DOHH2 (cell line): ENCODE measurements at regions not wholly inside any gene's neighbourhood (a gene's known extent, or its start where the extent isn't known, plus 50 kb on each side); places are given as distances from the start of the nearest gene placed in this dataset.

ENCODE experiments used
- H3F3A ChIP-seq: fragments of 200-600 bp; sonication (generic), shearing (Covaris generic); 2 replicates; pipeline ENCODE4 v1.6.0; 2016; ENCODE audit warnings: antibody characterized with exemption, mild to moderate bottlenecking; ENCODE audit not compliant: control insufficient read depth, insufficient read depth
- H3K27ac ChIP-seq: fragments of 200-600 bp; sonication (generic); 2 replicates; pipeline ENCODE4 v1.5.1; 2014; ENCODE audit warnings: low read depth, mild to moderate bottlenecking, low read length, moderate library complexity
- H3K27me3 ChIP-seq: fragments of 200-600 bp; sonication (generic); 2 replicates; pipeline ENCODE4 v1.6.1; 2014; ENCODE audit warnings: mild to moderate bottlenecking, low read length, mixed read lengths; ENCODE audit not compliant: control insufficient read depth
- H3K36me3 ChIP-seq: fragments of 200-600 bp; sonication (generic); 2 replicates; pipeline ENCODE4 v1.6.1; 2014; ENCODE audit warnings: mild to moderate bottlenecking, low read length, moderate library complexity, mixed read lengths; ENCODE audit not compliant: control insufficient read depth
- H3K4me1 ChIP-seq: fragments of 200-600 bp; sonication (generic); 2 replicates; pipeline ENCODE4 v1.6.1; 2014; ENCODE audit warnings: mild to moderate bottlenecking, low read length, mixed read lengths; ENCODE audit not compliant: control insufficient read depth
- H3K4me2 ChIP-seq: fragments of 200-600 bp; sonication (generic); 2 replicates; pipeline ENCODE4 v1.6.0; 2014; ENCODE audit warnings: mild to moderate bottlenecking, low read length, moderate library complexity
- H3K4me3 ChIP-seq: fragments of 200-600 bp; sonication (generic); 2 replicates; pipeline ENCODE4 v1.5.1; 2014; ENCODE audit warnings: mild to moderate bottlenecking, low read length, mixed read lengths
- H3K79me2 ChIP-seq: fragments of 200-600 bp; sonication (generic); 2 replicates; pipeline ENCODE4 v1.6.1; 2014; ENCODE audit warnings: mild to moderate bottlenecking, low read length, mixed read lengths; ENCODE audit not compliant: control insufficient read depth
- H3K9me2 ChIP-seq: fragments of 200-600 bp; sonication (generic); replicated peaks from 2 replicates; pipeline ENCODE4 v1.6.1; 2014; ENCODE audit warnings: mild to moderate bottlenecking, low read length, mixed read lengths; ENCODE audit not compliant: control insufficient read depth
- H3K9me3 ChIP-seq: fragments of 200-600 bp; sonication (generic); 2 replicates; pipeline ENCODE4 v1.6.1; 2014; ENCODE audit warnings: antibody characterized with exemption, low read length, mixed read lengths; ENCODE audit not compliant: control insufficient read depth, insufficient read depth
- H4K20me1 ChIP-seq: fragments of 200-600 bp; sonication (generic); 2 replicates; pipeline ENCODE4 v1.6.0; 2014; ENCODE audit warnings: low read depth, mild to moderate bottlenecking, antibody characterized with exemption, low read length, moderate library complexity; ENCODE audit not compliant: control insufficient read depth, insufficient read depth
- CTCF ChIP-seq: fragments of 200-600 bp; sonication (generic); IDR thresholded peaks from one replicate; pipeline ENCODE4 v1.5.1; 2014; ENCODE audit warnings: antibody characterized with exemption, mild to moderate bottlenecking, low read depth, low read length; ENCODE audit not compliant: poor library complexity, severe bottlenecking
- EZH2phosphoT487 ChIP-seq: fragments of 200-600 bp; sonication (generic); IDR thresholded peaks from 2 replicates; pipeline ENCODE4 v1.6.1; 2017; ENCODE audit warnings: borderline replicate concordance, mild to moderate bottlenecking, antibody characterized with exemption, low read length, moderate library complexity, mixed read lengths

GRCh38 chr12:127542931-127543330 is 724.0 kb upstream of the TMEM132C start:
- Histone ChIP-seq H3K9me2 (no peaks in the 10 kb centered on the region), H3F3A (no peaks in the 10 kb centered on the region), H3K9me3 (peaks cover 4% of the 10 kb centered on the region; the same call in 1 of the 2 replicates)

DNA sequence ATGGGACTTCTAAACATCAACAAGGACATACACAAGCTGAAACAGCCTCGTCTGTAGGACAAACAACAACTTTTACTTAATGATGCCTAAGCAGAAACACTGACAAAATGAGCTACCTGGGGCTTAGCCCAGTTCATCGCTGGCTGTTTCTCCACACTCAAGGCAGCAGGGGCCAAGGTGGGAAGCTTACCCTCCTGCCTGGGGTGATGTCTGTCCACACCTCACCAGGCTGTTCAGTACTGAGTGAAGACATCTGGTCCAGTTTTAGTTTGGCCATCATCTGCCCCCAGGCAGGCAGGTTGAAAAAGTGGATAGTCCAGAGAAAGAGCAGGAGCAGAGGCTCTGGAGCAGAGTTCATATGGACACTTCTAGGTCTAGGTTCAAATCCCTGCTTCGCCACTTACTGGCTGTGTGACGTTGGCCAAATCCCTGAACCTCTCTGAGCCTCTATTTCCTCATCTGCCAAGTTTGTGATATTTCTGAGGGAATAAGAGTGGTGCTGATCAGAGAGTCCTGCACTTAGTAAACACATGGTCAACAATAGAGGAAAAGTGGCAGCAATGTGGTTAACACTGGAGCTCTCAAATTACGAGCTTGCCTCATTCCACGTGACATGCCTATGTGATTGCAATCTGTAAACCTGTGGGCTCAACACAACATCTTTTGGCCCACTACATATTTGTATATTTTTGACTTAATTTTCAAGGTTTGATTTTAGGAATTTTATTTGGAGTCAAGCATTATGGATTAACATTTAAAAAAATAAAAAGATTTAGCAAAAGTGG is 720.1 kb upstream of the TMEM132C start:
- no peaks in the 10 kb centered on the region for H4K20me1 ChIP-seq
- no peaks in the 10 kb centered on the region for H3K36me3 ChIP-seq
- no peaks in the 10 kb centered on the region for H3K79me2 ChIP-seq
- H3K4me2 ChIP-seq: no peak overlapping the region
- no peaks in the 10 kb centered on the region for H3K4me1 ChIP-seq
- H3K27me3 ChIP-seq: no peaks in the 10 kb centered on the region
- no peaks in the 10 kb centered on the region for H3K9me2 ChIP-seq
- TF ChIP-seq CTCF: no peak
- TF ChIP-seq EZH2phosphoT487: no peak
- no peaks in the 10 kb centered on the region for H3F3A ChIP-seq
- H3K4me3 ChIP-seq: no peak overlapping the region
- H3K9me3 ChIP-seq: no peaks in the 10 kb centered on the region
- H3K27ac ChIP-seq: no peak overlapping the region

More at GRCh38 chr12:127542931-127543330, 724.0 kb upstream of the TMEM132C start:
- H3K27ac ChIP-seq: no peak overlapping the region
- no peaks in the 10 kb centered on the region for H3K4me1 ChIP-seq
- H3K79me2 ChIP-seq: no peaks in the 10 kb centered on the region
- no peaks in the 10 kb centered on the region for H4K20me1 ChIP-seq
- no peaks in the 10 kb centered on the region for H3K27me3 ChIP-seq
- H3K36me3 ChIP-seq: no peaks in the 10 kb centered on the region
- H3K4me3 ChIP-seq: no peak overlapping the region
- H3K4me2 ChIP-seq: no peak overlapping the region
- TF ChIP-seq CTCF (no peak), EZH2phosphoT487 (no peak)

DNA sequence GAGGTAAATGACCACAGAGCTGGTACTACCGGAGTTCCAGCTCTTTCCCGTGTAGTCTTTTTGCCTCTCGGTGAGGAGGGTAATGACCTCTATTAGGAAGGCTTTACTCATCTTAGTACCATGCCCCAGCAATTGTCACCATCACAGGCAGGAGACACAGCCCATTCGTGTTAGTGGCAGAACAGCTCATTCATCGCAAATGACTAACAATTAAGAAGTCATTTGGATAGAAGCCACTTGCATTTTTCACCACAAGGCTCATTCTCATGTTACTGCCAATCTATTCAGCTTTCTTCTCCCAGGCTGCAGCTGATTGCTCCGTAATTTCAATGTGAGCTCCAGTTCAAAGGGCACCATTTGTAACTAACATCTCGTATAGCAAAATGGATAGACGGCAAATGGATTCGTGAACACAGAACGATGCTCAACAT is 718.8 kb upstream of the TMEM132C start:
- Histone ChIP-seq H3K9me2 (no peaks in the 10 kb centered on the region), H4K20me1 (no peaks in the 10 kb centered on the region), H3K79me2 (no peaks in the 10 kb centered on the region), H3K27me3 (no peaks in the 10 kb centered on the region), H3K4me1 (no peaks in the 10 kb centered on the region), H3K4me2 (no peak overlapping the region), H3K4me3 (no peak overlapping the region), H3K36me3 (no peaks in the 10 kb centered on the region), H3K9me3 (no peaks in the 10 kb centered on the region), H3F3A (no peaks in the 10 kb centered on the region), H3K27ac (no peak overlapping the region)
- no peak for TF ChIP-seq EZH2phosphoT487
- TF ChIP-seq CTCF: no peak
